ENCODE measurements at regions not wholly inside any gene's neighbourhood (a gene's known extent, or its start where the extent isn't known, plus 50 kb on each side); places are given as distances from the start of the nearest gene placed in this dataset.

DNA sequence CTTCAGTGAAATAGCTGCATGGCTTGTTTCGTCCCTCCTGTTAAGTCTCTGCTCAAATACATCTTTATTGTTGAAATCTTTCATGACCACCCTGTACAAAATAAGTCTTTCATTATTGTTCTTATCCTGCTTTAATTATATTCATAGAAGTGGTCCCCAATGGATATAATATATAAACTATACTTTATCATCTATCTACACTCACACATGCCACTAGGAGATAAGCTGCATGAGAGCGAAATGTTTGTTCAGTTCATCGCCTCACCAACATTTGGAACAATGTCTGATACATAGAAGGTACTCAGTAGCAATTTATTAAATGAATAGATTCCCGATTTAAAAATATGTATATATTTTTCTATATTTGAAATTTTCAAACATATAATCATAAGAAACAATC lies 254.0 kb upstream of the ATXN7L3B start:
- no peaks in the 10 kb centered on the region for H3F3A ChIP-seq (ENCODE audit: control insufficient read depth, insufficient read depth)
- H3K27ac ChIP-seq (ENCODE audit: low read depth, low read length) = no peak overlapping the region
- H4K20me1 ChIP-seq (ENCODE audit: control insufficient read depth, insufficient read depth, low read depth, low read length) = no peaks in the 10 kb centered on the region
- no peaks in the 10 kb centered on the region for H3K79me2 ChIP-seq (ENCODE audit: control insufficient read depth, low read length)
- TF ChIP-seq, protein P1, sequence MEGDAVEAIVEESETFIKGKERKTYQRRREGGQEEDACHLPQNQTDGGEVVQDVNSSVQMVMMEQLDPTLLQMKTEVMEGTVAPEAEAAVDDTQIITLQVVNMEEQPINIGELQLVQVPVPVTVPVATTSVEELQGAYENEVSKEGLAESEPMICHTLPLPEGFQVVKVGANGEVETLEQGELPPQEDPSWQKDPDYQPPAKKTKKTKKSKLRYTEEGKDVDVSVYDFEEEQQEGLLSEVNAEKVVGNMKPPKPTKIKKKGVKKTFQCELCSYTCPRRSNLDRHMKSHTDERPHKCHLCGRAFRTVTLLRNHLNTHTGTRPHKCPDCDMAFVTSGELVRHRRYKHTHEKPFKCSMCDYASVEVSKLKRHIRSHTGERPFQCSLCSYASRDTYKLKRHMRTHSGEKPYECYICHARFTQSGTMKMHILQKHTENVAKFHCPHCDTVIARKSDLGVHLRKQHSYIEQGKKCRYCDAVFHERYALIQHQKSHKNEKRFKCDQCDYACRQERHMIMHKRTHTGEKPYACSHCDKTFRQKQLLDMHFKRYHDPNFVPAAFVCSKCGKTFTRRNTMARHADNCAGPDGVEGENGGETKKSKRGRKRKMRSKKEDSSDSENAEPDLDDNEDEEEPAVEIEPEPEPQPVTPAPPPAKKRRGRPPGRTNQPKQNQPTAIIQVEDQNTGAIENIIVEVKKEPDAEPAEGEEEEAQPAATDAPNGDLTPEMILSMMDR (IDR thresholded peaks at IDR 0.05; ENCODE audit: low read depth, low read length, poor library complexity, severe bottlenecking) = no peak
- H3K4me3 ChIP-seq (ENCODE audit: low read length) = no peak overlapping the region
- no peaks in the 10 kb centered on the region for H3K9me3 ChIP-seq (ENCODE audit: control insufficient read depth, insufficient read depth, low read length)
- H3K36me3 ChIP-seq (ENCODE audit: control insufficient read depth, low read length) = no peaks in the 10 kb centered on the region
- no peaks in the 10 kb centered on the region for H3K4me1 ChIP-seq (ENCODE audit: control insufficient read depth, low read length)
- no peak overlapping the region for H3K4me2 ChIP-seq (ENCODE audit: low read length)
- H3K9me2 ChIP-seq (replicated peaks; ENCODE audit: control insufficient read depth, low read length) = no peaks in the 10 kb centered on the region
- H3K27me3 ChIP-seq (ENCODE audit: control insufficient read depth, low read length) = no peaks in the 10 kb centered on the region

DNA sequence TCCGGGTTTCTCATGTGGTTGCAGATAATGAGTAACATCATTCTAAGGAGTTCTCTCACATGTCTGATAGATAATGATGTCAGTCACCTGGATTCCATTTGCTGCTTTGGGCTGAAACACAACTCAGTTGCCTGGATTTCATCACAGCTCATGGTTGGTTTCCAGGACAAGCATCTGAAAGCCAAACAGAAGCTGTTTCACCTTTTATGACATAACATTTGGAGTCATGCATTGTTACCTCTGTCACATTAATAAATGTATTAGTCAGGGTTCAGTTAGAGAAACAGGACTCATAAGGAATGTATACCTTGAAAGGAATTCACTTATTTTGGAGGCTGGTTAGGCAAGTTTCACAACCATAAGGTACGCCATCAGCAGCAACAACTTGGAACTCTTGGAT lies 251.9 kb upstream of the ATXN7L3B start:
- H3K79me2 ChIP-seq (ENCODE audit: control insufficient read depth, low read length) = no peaks in the 10 kb centered on the region
- no peak overlapping the region for H3K27ac ChIP-seq (ENCODE audit: low read depth, low read length)
- no peak overlapping the region for H3K4me3 ChIP-seq (ENCODE audit: low read length)
- no peaks in the 10 kb centered on the region for H3K27me3 ChIP-seq (ENCODE audit: control insufficient read depth, low read length)
- no peaks in the 10 kb centered on the region for H4K20me1 ChIP-seq (ENCODE audit: control insufficient read depth, insufficient read depth, low read depth, low read length)
- no peaks in the 10 kb centered on the region for H3F3A ChIP-seq (ENCODE audit: control insufficient read depth, insufficient read depth)
- no peaks in the 10 kb centered on the region for H3K36me3 ChIP-seq (ENCODE audit: control insufficient read depth, low read length)
- TF ChIP-seq EZH2phosphoT487 (IDR thresholded peaks at IDR 0.05; ENCODE audit: borderline replicate concordance, low read length) = no peak
- TF ChIP-seq, protein P1 (IDR thresholded peaks at IDR 0.05; ENCODE audit: low read depth, low read length, poor library complexity, severe bottlenecking) = no peak
- H3K9me3 ChIP-seq (ENCODE audit: control insufficient read depth, insufficient read depth, low read length) = no peaks in the 10 kb centered on the region
- no peaks in the 10 kb centered on the region for H3K4me1 ChIP-seq (ENCODE audit: control insufficient read depth, low read length)
- no peak overlapping the region for H3K4me2 ChIP-seq (ENCODE audit: low read length)
- no peaks in the 10 kb centered on the region for H3K9me2 ChIP-seq (replicated peaks; ENCODE audit: control insufficient read depth, low read length)

DNA sequence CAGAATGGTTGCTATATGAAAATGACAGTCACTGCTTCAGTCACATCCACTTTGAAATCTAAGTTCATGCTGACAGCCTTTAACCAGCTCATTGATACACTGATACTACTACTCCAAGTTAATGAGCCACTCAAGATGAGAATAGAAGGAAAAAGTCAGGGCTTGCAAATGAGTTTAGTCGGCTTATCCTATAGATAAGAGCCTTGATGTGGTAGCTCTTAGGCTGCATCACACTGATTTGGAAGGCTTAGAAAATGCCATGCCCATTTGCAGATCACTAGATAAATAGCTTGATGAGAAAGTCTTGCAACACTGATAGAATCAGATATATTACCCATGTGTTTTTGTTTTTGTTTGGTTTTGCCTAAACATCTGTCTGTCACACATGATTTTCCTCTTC lies 251.4 kb upstream of the ATXN7L3B start:
- H3K4me3 ChIP-seq (ENCODE audit: low read length) = no peak overlapping the region
- H3K79me2 ChIP-seq (ENCODE audit: control insufficient read depth, low read length) = no peaks in the 10 kb centered on the region
- TF ChIP-seq, protein P1 (IDR thresholded peaks at IDR 0.05; ENCODE audit: low read depth, low read length, poor library complexity, severe bottlenecking) = no peak
- TF ChIP-seq EZH2phosphoT487 (IDR thresholded peaks at IDR 0.05; ENCODE audit: borderline replicate concordance, low read length) = no peak
- no peak overlapping the region for H3K27ac ChIP-seq (ENCODE audit: low read depth, low read length)
- no peaks in the 10 kb centered on the region for H4K20me1 ChIP-seq (ENCODE audit: control insufficient read depth, insufficient read depth, low read depth, low read length)
- H3K9me3 ChIP-seq (ENCODE audit: control insufficient read depth, insufficient read depth, low read length) = no peaks in the 10 kb centered on the region
- no peak overlapping the region for H3K4me2 ChIP-seq (ENCODE audit: low read length)
- no peaks in the 10 kb centered on the region for H3K27me3 ChIP-seq (ENCODE audit: control insufficient read depth, low read length)
- no peaks in the 10 kb centered on the region for H3F3A ChIP-seq (ENCODE audit: control insufficient read depth, insufficient read depth)
- H3K36me3 ChIP-seq (ENCODE audit: control insufficient read depth, low read length) = no peaks in the 10 kb centered on the region
- no peaks in the 10 kb centered on the region for H3K4me1 ChIP-seq (ENCODE audit: control insufficient read depth, low read length)
- no peaks in the 10 kb centered on the region for H3K9me2 ChIP-seq (replicated peaks; ENCODE audit: control insufficient read depth, low read length)

Measured in DOHH2 (cell line).